Prostate gland (tissue), 2 donors: ENCODE measurements at regions not wholly inside any gene's neighbourhood (a gene's known extent, or its start where the extent isn't known, plus 50 kb on each side); places are given as distances from the start of the nearest gene placed in this dataset.

Source experiments
- DNase-seq: peaks from one replicate; pipeline ENCODE4 v3.0.0-alpha.2; 2019; ENCODE audit warnings: low spot score
- H3K27ac ChIP-seq, 2 donors: fragments of 200-600 bp; sonication (generic); 2 replicates each; pipeline ENCODE4 v1.5.1; 2017 to 2019
- H3K27me3 ChIP-seq: fragments of 200-600 bp; sonication (generic); replicated peaks from 2 replicates; pipeline ENCODE4 v1.5.1; 2019; ENCODE audit not compliant: insufficient read depth
- H3K36me3 ChIP-seq, 2 donors: fragments of 200-600 bp; sonication (generic); 1 replicate in 1 of 2; 2 replicates in 1 of 2; pipeline versions ENCODE4 v1.5.1 to v1.8.1; 2017 to 2019
- H3K4me1 ChIP-seq: fragments of 200-600 bp; sonication (generic); replicated peaks from 2 replicates; pipeline ENCODE4 v1.5.1; 2019
- H3K4me3 ChIP-seq, 2 donors: fragments of 200-600 bp; sonication (generic); 2 replicates each; pipeline ENCODE4 v1.5.1; 2017 to 2019
- H3K9me3 ChIP-seq: fragments of 200-600 bp; sonication (generic); 2 replicates; pipeline ENCODE4 v1.5.1; 2017
- POLR2A ChIP-seq: fragments of 450-650 bp; IDR thresholded peaks from one replicate; pipeline ENCODE4 v1.6.1; 2016; ENCODE audit warnings: antibody characterized with exemption, mild to moderate bottlenecking
- POLR2AphosphoS5 ChIP-seq: sonication (generic); formaldehyde crosslinking; IDR thresholded peaks from one replicate; pipeline ENCODE4 v1.6.1; 2017; ENCODE audit warnings: antibody characterized with exemption
- WGBS: methylation state at CpG from one replicate; pipeline ENCODE4 v1.1.5; 2018; 5-methylcytosine and 5-hydroxymethylcytosine counted together
- intact Hi-C: fragments of 100-400 bp; cut with DNase I; formaldehyde crosslinking; loops from one replicate; pipeline ENCODE4 v1.14.2; 2022
- TF ChIP-seq, protein P1 (sequence below), 4 experiments: fragments of 200-600 bp in 2 of 4; fragments of 450-650 bp in 2 of 4; sonication (generic) in 2 of 4; IDR thresholded peaks; 1 replicate in 3 of 4; 2 replicates in 1 of 4; pipeline ENCODE4 v1.5.1; 2016 to 2019; ENCODE audit warnings: antibody characterized with exemption in 4 of 4, mild to moderate bottlenecking in 2 of 4, moderate library complexity in 2 of 4

DNA sequence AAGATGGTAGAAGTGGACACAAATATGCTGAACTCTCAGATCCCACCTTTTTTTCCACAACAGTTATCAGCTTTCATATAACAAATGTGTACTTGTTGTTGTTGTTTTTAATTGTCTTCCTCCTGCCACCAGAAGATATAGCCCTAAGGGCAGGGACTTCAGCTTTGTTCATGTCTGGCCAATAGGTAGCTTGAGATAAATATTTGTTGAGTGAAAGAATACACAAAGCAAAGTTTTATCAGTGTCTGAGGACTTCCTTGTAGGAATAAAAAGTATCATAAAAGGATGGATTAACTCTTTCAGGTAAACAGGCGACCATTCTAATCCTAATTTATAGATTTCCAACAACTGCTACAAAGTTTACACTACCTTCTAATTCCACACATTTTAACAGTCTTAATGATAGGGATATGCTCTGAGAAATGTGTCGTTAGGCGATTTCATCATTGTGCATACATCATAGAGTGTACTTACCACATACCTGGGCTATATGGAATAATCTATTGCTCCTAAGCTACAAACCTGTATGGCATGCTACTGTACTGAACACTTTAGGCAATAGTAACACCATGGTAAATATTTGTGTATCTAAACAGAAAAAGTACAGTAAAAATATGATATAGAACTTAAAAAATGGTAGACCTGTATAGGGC lies 186.1 kb downstream of the ATOH1 start:
- H3K27me3 ChIP-seq: no peaks in the 10 kb centered on the region
- intact Hi-C loops: no loop called here
- peak; percentile 43 for TF ChIP-seq POLR2AphosphoS5
- no peak for TF ChIP-seq POLR2A
- TF ChIP-seq, protein P1, sequence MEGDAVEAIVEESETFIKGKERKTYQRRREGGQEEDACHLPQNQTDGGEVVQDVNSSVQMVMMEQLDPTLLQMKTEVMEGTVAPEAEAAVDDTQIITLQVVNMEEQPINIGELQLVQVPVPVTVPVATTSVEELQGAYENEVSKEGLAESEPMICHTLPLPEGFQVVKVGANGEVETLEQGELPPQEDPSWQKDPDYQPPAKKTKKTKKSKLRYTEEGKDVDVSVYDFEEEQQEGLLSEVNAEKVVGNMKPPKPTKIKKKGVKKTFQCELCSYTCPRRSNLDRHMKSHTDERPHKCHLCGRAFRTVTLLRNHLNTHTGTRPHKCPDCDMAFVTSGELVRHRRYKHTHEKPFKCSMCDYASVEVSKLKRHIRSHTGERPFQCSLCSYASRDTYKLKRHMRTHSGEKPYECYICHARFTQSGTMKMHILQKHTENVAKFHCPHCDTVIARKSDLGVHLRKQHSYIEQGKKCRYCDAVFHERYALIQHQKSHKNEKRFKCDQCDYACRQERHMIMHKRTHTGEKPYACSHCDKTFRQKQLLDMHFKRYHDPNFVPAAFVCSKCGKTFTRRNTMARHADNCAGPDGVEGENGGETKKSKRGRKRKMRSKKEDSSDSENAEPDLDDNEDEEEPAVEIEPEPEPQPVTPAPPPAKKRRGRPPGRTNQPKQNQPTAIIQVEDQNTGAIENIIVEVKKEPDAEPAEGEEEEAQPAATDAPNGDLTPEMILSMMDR (IDR thresholded peaks at IDR 0.05): no peak
- H3K36me3 ChIP-seq: no peaks in the 10 kb centered on the region
- 50% methylated on average over 3 of the region's 3 CpGs for WGBS
- DNase-seq: no peak
- no peaks in the 10 kb centered on the region for H3K9me3 ChIP-seq
- H3K27ac ChIP-seq: no peak overlapping the region
- no peak overlapping the region for H3K4me3 ChIP-seq
- H3K4me1 ChIP-seq: no peaks in the 10 kb centered on the region

DNA sequence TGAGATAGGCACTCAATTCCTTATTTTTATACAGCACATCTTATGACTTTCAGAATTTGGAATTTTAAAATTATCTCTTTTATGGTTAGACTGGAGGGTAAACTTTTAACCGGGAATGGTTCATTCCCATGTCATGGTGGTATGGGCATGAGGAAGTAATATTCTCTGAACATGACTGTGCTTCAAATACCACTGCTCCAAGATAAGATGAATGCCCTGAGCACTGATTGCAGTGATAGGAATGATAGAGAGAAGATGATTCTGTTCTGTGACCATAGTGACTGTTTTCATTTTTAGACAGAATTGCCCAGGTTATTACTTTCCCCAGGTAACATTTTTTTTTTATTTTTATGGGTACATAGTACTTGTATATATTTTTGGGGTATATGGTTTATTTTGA lies 187.4 kb downstream of the ATOH1 start:
- intact Hi-C loops: no loop called here
- Histone ChIP-seq H3K4me1 (no peaks in the 10 kb centered on the region), H3K36me3 (no peaks in the 10 kb centered on the region), H3K27ac (no peak overlapping the region), H3K27me3 (no peaks in the 10 kb centered on the region), H3K4me3 (no peak overlapping the region), H3K9me3 (no peaks in the 10 kb centered on the region)
- 84% methylated on average over 1 of the region's 1 CpG for WGBS
- TF ChIP-seq, protein P1 (IDR thresholded peaks at IDR 0.05): no peak
- TF ChIP-seq POLR2AphosphoS5: no peak
- no peak for DNase-seq

DNA sequence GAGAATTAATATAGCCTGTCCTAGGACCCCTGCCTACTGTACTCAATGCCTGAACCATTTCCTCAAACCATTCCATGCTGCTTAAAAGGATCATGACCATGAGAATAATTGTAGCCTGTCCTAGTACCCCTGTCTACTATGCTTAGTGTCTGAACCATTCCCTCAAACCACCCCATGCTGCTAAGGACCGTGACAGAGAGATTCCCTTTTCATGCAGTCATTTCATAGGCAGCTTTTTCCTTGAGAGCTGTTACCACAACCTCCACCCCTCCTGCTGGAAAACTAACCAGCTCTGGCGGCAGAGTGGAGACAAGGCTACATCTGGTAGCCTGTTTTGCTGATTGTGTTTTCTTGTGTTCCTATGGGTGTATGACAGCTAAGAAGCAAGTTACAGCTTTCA lies 174.9 kb upstream of the SMARCAD1 start:
- no peaks in the 10 kb centered on the region for H3K36me3 ChIP-seq
- H3K9me3 ChIP-seq: no peaks in the 10 kb centered on the region
- no peak for DNase-seq
- TF ChIP-seq, protein P1 (IDR thresholded peaks at IDR 0.05): no peak
- TF ChIP-seq POLR2AphosphoS5 (no peak), POLR2A (no peak)
- no peak overlapping the region for H3K27ac ChIP-seq
- intact Hi-C loops: no loop called here
- WGBS: 37% methylated on average over 2 of the region's 2 CpGs
- H3K27me3 ChIP-seq: no peaks in the 10 kb centered on the region
- no peaks in the 10 kb centered on the region for H3K4me1 ChIP-seq
- H3K4me3 ChIP-seq: no peak overlapping the region

DNA sequence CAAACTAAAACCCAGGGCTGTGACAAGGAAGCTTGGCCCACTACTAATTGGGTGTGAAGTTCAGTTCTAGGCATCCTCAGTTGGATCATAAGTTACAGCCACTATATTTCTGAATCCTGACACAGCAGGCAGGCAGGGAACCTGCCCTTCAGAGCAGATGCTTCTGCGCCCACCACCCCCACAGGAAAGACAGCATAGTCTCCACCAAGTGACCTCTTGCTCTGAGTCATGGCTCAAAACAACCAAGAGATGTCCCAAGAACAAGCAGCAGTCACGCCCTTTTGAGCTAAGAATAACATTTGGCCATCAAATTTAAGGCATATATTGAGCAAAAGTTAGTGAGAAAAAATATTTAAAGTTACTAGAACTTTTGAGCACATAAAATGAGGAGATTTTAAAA lies 170.7 kb upstream of the SMARCAD1 start:
- Histone ChIP-seq H3K27ac (no peak overlapping the region), H3K4me3 (no peak overlapping the region), H3K36me3 (no peaks in the 10 kb centered on the region), H3K9me3 (no peaks in the 10 kb centered on the region), H3K27me3 (no peaks in the 10 kb centered on the region), H3K4me1 (no peaks in the 10 kb centered on the region)
- 89% methylated on average over 2 of the region's 2 CpGs for WGBS
- DNase-seq: no peak
- TF ChIP-seq POLR2A (no peak), POLR2AphosphoS5 (no peak)
- TF ChIP-seq, protein P1 (IDR thresholded peaks at IDR 0.05): no peak
- intact Hi-C loops: no loop called here

DNA sequence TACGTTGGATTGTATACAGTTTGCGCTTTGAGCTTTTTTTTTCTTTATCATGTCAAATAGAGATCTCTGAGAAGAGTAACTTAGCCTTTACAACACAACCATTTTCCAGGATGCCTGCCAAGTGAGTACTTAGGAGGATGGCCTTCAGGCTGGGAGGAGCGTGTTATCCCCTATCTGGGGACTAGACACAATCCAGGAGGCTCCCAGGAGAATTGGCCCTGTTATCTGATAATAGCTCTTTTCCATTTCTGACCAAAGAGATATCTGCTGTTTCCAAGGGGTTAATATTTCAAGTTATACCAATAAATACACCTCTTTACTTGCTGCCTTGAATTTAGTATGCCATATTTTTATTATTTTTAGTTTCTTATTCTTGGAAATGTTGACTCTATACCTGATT lies 169.5 kb upstream of the SMARCAD1 start:
- Histone ChIP-seq H3K27me3 (no peaks in the 10 kb centered on the region), H3K9me3 (no peaks in the 10 kb centered on the region), H3K27ac (no peak overlapping the region), H3K36me3 (no peaks in the 10 kb centered on the region), H3K4me1 (no peaks in the 10 kb centered on the region), H3K4me3 (no peak overlapping the region)
- 26% methylated on average over 3 of the region's 3 CpGs for WGBS
- no peak for DNase-seq
- intact Hi-C loops: no loop called here
- TF ChIP-seq POLR2AphosphoS5: no peak
- TF ChIP-seq, protein P1 (IDR thresholded peaks at IDR 0.05): no peak
- TF ChIP-seq POLR2A: no peak
